Psoas muscle (tissue), 7 donors: ENCODE measurements at regions not wholly inside any gene's neighbourhood (a gene's known extent, or its start where the extent isn't known, plus 50 kb on each side); places are given as distances from the start of the nearest gene placed in this dataset.

Experiments used
- ATAC-seq, 4 donors: fragments of 200-7000 bp; cut with Tn5 transposase; one replicate each; pipeline ENCODE4 v1.9.1; 2020; ENCODE audit warnings: moderate library complexity in 3 of 4, mild to moderate bottlenecking in 2 of 4
- DNase-seq, 2 donors: peaks; one replicate each; pipeline ENCODE4 v3.0.0-alpha.2; 2020
- H3K27ac ChIP-seq: fragments of 200-600 bp; one replicate; pipeline ENCODE4 v1.8.0; 2022
- H3K27me3 ChIP-seq, 3 donors: fragments of 200-600 bp in 1 of 3; one replicate each; pipeline versions ENCODE4 v1.6.1 to v1.8.0; 2013 to 2022; ENCODE audit warnings: low read length in 2 of 3, mild to moderate bottlenecking in 2 of 3, moderate library complexity in 1 of 3; ENCODE audit not compliant: insufficient read depth in 3 of 3
- H3K36me3 ChIP-seq, 2 donors: fragments of 200-600 bp in 1 of 2; one replicate each; pipeline versions ENCODE4 v1.6.1 to v1.8.0; 2013 to 2022; ENCODE audit warnings: low read depth in 1 of 2, mild to moderate bottlenecking in 1 of 2, moderate library complexity in 1 of 2; ENCODE audit not compliant: insufficient read depth in 1 of 2
- H3K4me1 ChIP-seq: fragments of 200-600 bp; one replicate; pipeline ENCODE4 v1.8.0; 2022
- H3K4me3 ChIP-seq: fragments of 200-600 bp; one replicate; pipeline ENCODE4 v1.8.0; 2022; ENCODE audit warnings: mild to moderate bottlenecking
- H3K9me3 ChIP-seq: fragments of 200-600 bp; one replicate; pipeline ENCODE4 v1.8.0; 2022
- CTCF ChIP-seq: fragments of 200-600 bp; IDR thresholded peaks from one replicate; pipeline ENCODE4 v1.8.0; 2022; ENCODE audit warnings: antibody characterized with exemption
- WGBS, 3 donors: extraction: QIAGEN DNeasy Blood & Tissue Kit; methylation state at CpG; one replicate each; pipeline versions ENCODE4 v1.1.6 to v1.1.7; 2013; 5-methylcytosine and 5-hydroxymethylcytosine counted together
- intact Hi-C, 2 donors: fragments of 100-400 bp; cut with DNase I; formaldehyde crosslinking; loops; one replicate each; pipeline versions ENCODE4 v1.11.0 to v1.14.2; 2022
- donor health status: healthy with polysubstance abuse.
- donor health status: DM: no; HTN: no; CAD: no; lungs with moderate emphysema.
- donor health status: Bipolar disorder and iron deficiency.
- donor health status: healthy.
- donor health status: DM: yes; HTN: yes; CAD: no.
- donor health status: DM: no; HTN: no; CAD: no.
- donor health status: DM: yes; HTN: yes; CAD: no.

DNA sequence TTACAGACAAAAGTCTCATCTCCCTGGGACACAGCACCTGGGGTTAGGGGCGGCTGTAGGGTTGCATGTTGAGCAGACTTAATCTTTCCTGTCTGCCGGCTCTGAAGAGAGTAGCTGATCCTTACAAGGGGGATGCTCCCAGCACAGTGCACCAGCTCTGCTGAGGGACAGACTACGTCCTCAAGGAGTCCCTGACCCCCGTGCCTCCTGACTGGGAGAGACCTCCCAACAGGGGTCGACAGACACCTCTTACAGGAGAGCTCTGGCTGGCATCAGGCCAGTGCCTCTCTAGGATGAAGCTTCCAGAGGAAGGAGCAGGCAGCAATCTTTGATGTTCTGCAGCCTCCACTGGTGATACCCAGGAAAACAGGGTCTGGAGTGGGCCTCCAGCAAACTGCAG lies 506.0 kb upstream of the FMR1 start:
- Histone ChIP-seq H3K4me1 (no peaks in the 10 kb centered on the region), H3K27me3 (no peaks in the 10 kb centered on the region), H3K36me3 (no peaks in the 10 kb centered on the region), H3K4me3 (no peak overlapping the region), H3K9me3 (no peaks in the 10 kb centered on the region), H3K27ac (no peak overlapping the region)
- intact Hi-C loops, result no loop called here
- no peak for DNase-seq
- no peak for ATAC-seq
- 59 to 68% (median 66%) methylated on average over 4 to 5 of the region's 5 CpGs for WGBS, 3 donors
- TF ChIP-seq CTCF, result no peak

- Histone ChIP-seq H3K27ac (no peak overlapping the region), H3K27me3 (no peaks in the 10 kb centered on the region), H3K4me3 (no peak overlapping the region), H3K4me1 (no peaks in the 10 kb centered on the region), H3K9me3 (no peaks in the 10 kb centered on the region), H3K36me3 (no peaks in the 10 kb centered on the region)
- TF ChIP-seq CTCF, result no peak
- no peak for ATAC-seq
- intact Hi-C loops, result no loop called here
- no peak for DNase-seq
- WGBS, 3 donors, result 57 to 83% (median 79%) methylated on average over 1 of the region's 1 CpG
Measured at GRCh38 chrX:147403040-147403439, 508.7 kb upstream of the FMR1 start.

DNA sequence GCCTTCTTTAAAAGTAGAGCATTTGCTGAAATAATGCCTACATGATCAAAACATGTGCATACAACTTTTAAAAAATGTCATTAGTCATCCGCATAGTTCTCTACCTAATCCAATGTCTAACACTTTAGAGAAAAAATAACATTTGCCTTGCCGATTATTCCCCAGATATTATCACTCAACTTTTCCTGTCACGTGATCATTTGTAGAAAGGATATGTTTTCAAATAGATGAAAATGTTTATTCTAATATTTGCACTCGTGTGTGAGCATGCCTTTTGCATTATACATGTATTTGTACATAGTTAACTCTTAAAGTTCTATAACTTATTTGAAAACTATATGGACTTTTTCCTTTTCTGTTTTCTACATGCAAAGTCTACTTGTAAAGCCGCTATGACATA lies 533.0 kb upstream of the FMR1 start:
- H3K27me3 ChIP-seq, result no peaks in the 10 kb centered on the region
- DNase-seq, result no peak
- no peak for TF ChIP-seq CTCF
- H3K4me1 ChIP-seq, result no peaks in the 10 kb centered on the region
- ATAC-seq, result no peak
- no peaks in the 10 kb centered on the region for H3K9me3 ChIP-seq
- no peak overlapping the region for H3K27ac ChIP-seq
- no peak overlapping the region for H3K4me3 ChIP-seq
- intact Hi-C loops, result no loop called here
- 57 to 63% (median 61%) methylated on average over 5 of the region's 5 CpGs for WGBS, 3 donors
- no peaks in the 10 kb centered on the region for H3K36me3 ChIP-seq

DNA sequence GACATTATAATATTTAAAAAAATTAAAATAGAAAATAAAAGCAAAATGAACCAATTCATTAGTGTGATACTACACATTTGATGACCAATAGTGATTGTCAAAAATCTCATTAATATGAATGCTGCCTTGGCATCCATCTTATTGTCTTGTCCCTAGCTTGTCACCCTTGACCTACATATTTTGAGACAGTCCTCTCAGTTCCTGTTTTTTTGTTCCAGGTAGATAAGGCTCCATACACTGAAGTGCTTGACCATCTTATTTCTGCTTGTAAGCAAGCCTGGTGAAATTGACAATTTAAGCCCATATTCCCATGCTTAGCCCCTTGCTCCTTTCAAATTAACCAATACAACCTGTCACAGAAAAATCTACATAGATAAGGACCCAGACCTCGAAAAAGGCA lies 534.0 kb upstream of the FMR1 start:
- Histone ChIP-seq H3K4me3 (no peak overlapping the region), H3K9me3 (no peaks in the 10 kb centered on the region), H3K27me3 (no peaks in the 10 kb centered on the region), H3K36me3 (no peaks in the 10 kb centered on the region), H3K4me1 (no peaks in the 10 kb centered on the region), H3K27ac (no peak overlapping the region)
- 35 to 50% (median 39%) methylated on average over 1 of the region's 1 CpG for WGBS, 3 donors
- no peak for DNase-seq
- no peak for TF ChIP-seq CTCF
- no peak for ATAC-seq
- intact Hi-C loops, result no loop called here

DNA sequence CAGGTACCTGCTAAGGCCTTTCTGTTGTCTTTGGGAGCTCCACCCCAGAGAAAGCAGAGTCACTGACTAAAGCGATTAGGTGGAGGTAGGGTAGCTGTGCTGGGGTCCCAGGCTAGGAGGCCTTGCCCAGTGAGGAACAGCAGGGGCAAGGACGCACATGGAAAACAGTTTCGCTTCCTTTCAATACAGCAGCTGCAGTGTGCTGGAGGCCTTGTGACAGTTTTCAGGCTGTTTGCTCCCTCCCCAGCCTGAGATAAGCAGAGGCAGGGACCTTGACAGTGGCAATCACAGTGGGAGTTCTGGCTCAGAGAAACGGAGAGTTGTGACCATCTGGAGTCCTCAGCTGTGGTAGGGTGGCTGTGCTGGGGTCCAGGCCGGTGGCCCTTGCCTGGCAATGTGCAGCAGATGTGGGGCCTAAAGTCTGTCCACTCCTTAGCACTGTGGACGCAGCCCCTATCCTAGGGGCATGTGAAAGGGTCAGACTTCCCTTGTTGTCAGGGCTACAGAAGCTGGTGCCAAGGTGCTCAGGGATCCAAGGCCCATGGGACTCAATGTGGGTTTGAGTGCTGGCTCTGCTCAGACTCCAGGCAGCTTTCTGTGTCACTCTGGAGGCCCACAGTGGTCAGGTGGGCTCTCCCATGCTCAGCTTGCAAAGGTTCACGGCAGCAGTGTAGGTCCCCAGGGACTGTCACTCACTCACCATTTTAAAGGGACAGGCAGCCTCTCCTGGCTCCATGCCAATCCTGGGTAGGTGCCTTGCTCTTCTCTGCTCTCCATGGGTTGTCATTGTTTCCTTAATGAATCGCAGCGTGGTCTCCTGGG lies 534.9 kb upstream of the FMR1 start:
- Histone ChIP-seq H3K4me1 (no peaks in the 10 kb centered on the region), H3K36me3 (no peaks in the 10 kb centered on the region), H3K27me3 (no peaks in the 10 kb centered on the region), H3K4me3 (no peak overlapping the region), H3K9me3 (no peaks in the 10 kb centered on the region), H3K27ac (no peak overlapping the region)
- 45 to 58% (median 57%) methylated on average over 8 to 9 of the region's 9 CpGs for WGBS, 3 donors
- ATAC-seq (no peak), DNase-seq (peak in 1 of 2 donors; percentile 34)
- intact Hi-C loops, result no loop called here
- no peak for TF ChIP-seq CTCF
